Neural cell (in vitro differentiated cells): ENCODE measurements at regions not wholly inside any gene's neighbourhood (a gene's known extent, or its start where the extent isn't known, plus 50 kb on each side); places are given as distances from the start of the nearest gene placed in this dataset.

ENCODE experiments used
- H2AFZ ChIP-seq: fragments of 200-600, 300-800 bp; sonication (generic), shearing (Covaris generic); 2 replicates; pipeline ENCODE4 v1.6.0; 2014; ENCODE audit warnings: low read depth, mild to moderate bottlenecking, antibody characterized with exemption, low read length, moderate library complexity
- H3F3A ChIP-seq: fragments of 200-600 bp; shearing (Covaris generic); 2 replicates; pipeline ENCODE4 v1.6.1; 2016; ENCODE audit warnings: mild to moderate bottlenecking, moderate library complexity, mixed read lengths, antibody characterized with exemption, low read length; ENCODE audit not compliant: insufficient read depth, poor library complexity, severe bottlenecking
- H3K27ac ChIP-seq: fragments of 200-600, 300-800 bp; sonication (generic), shearing (Covaris generic); 2 replicates; pipeline ENCODE4 v1.5.1; 2014; ENCODE audit warnings: mild to moderate bottlenecking, low read length, moderate library complexity
- H3K27me3 ChIP-seq: fragments of 300-800, 200-600 bp; sonication (generic), shearing (Covaris generic); 2 replicates; pipeline ENCODE4 v1.6.0; 2014; ENCODE audit warnings: mild to moderate bottlenecking, low read depth, low read length, moderate library complexity; ENCODE audit not compliant: insufficient read depth
- H3K36me3 ChIP-seq: fragments of 300-800, 200-600 bp; sonication (generic), shearing (Covaris generic); 2 replicates; pipeline ENCODE4 v1.5.1; 2014; ENCODE audit warnings: mild to moderate bottlenecking, antibody characterized with exemption, low read length, moderate library complexity; ENCODE audit not compliant: insufficient read depth
- H3K4me2 ChIP-seq: fragments of 300-800, 200-600 bp; sonication (generic), shearing (Covaris generic); 2 replicates; pipeline ENCODE4 v1.6.0; 2014; ENCODE audit warnings: mild to moderate bottlenecking, low read length
- H3K4me3 ChIP-seq: fragments of 300-800, 200-600 bp; sonication (generic), shearing (Covaris generic); 2 replicates; pipeline ENCODE4 v1.5.1; 2014; ENCODE audit warnings: mild to moderate bottlenecking, low read length, moderate library complexity
- H3K79me2 ChIP-seq: fragments of 200-600 bp; shearing (Covaris generic); replicated peaks from 2 replicates; pipeline ENCODE4 v1.6.0; 2014; ENCODE audit warnings: mild to moderate bottlenecking, low read length, moderate library complexity; ENCODE audit not compliant: insufficient read depth
- H3K9ac ChIP-seq: fragments of 300-800, 200-600 bp; sonication (generic), shearing (Covaris generic); 2 replicates; pipeline ENCODE4 v1.6.1; 2016; ENCODE audit warnings: mild to moderate bottlenecking, low read length, mixed read lengths
- H3K9me2 ChIP-seq: fragments of 200-600 bp; shearing (Covaris generic); 2 replicates; pipeline ENCODE4 v1.6.1; 2016; ENCODE audit warnings: mild to moderate bottlenecking, low read length, mixed read lengths; ENCODE audit not compliant: insufficient read depth
- H3K9me3 ChIP-seq: fragments of 200-600, 300-800 bp; sonication (generic), shearing (Covaris generic); 2 replicates; pipeline ENCODE4 v1.6.1; 2016; ENCODE audit warnings: mild to moderate bottlenecking, mixed run types, low read length, moderate library complexity, mixed read lengths
- H4K20me1 ChIP-seq: fragments of 200-600 bp; shearing (Covaris generic); 2 replicates; pipeline ENCODE4 v1.6.1; 2016; ENCODE audit warnings: mild to moderate bottlenecking, mixed run types; ENCODE audit not compliant: insufficient read depth
- EP300 ChIP-seq: fragments of 450-650 bp; conservative IDR thresholded peaks from 2 replicates; pipeline ENCODE4 v1.6.1; 2014; ENCODE audit warnings: antibody characterized with exemption, mild to moderate bottlenecking, moderate library complexity; ENCODE audit not compliant: poor library complexity, severe bottlenecking
- EZH2 ChIP-seq: fragments of 200-600, 300-800 bp; shearing (Covaris generic), sonication (generic); IDR thresholded peaks from 2 replicates; pipeline ENCODE4 v1.6.1; 2014; ENCODE audit warnings: antibody characterized with exemption, low read length, borderline replicate concordance, mild to moderate bottlenecking; ENCODE audit not compliant: insufficient read depth, poor library complexity, severe bottlenecking
- MXI1 ChIP-seq: fragments of 450-650 bp; conservative IDR thresholded peaks from 2 replicates; pipeline ENCODE4 v1.6.1; 2014; ENCODE audit warnings: antibody characterized with exemption, mild to moderate bottlenecking; ENCODE audit not compliant: poor library complexity, severe bottlenecking
- POLR2AphosphoS5 ChIP-seq: IDR thresholded peaks from 2 replicates; pipeline ENCODE4 v1.6.1; 2012
- RAD21 ChIP-seq: fragments of 450-650 bp; conservative IDR thresholded peaks from 2 replicates; pipeline ENCODE4 v1.6.1; 2014; ENCODE audit warnings: antibody characterized with exemption, mild to moderate bottlenecking, moderate library complexity
- REST ChIP-seq: IDR thresholded peaks from 2 replicates; pipeline ENCODE4 v1.6.1; 2012; ENCODE audit warnings: borderline replicate concordance
- SMC3 ChIP-seq: fragments of 450-650 bp; conservative IDR thresholded peaks from 2 replicates; pipeline ENCODE4 v1.6.1; 2014; ENCODE audit warnings: antibody characterized with exemption, mild to moderate bottlenecking, moderate library complexity; ENCODE audit not compliant: poor library complexity
- TAF1 ChIP-seq: IDR thresholded peaks from 2 replicates; pipeline ENCODE4 v1.6.1; 2012; ENCODE audit warnings: low read depth
- TF ChIP-seq, protein P1 (sequence below): fragments of 450-650 bp; IDR thresholded peaks from 2 replicates; pipeline ENCODE4 v1.5.1; 2014; ENCODE audit warnings: antibody characterized with exemption, mild to moderate bottlenecking, moderate library complexity; ENCODE audit not compliant: poor library complexity, severe bottlenecking

- no peaks in the 10 kb centered on the region for H3F3A ChIP-seq
- H3K79me2 ChIP-seq = no peaks in the 10 kb centered on the region
- H3K9me2 ChIP-seq = no peaks in the 10 kb centered on the region
- TF ChIP-seq TAF1 (no peak), MXI1 (no peak), POLR2AphosphoS5 (no peak), RAD21 (no peak)
- H3K27me3 ChIP-seq = no peaks in the 10 kb centered on the region
- no peak overlapping the region for H3K4me3 ChIP-seq
- no peaks in the 10 kb centered on the region for H3K9me3 ChIP-seq
- H3K4me2 ChIP-seq = no peak overlapping the region
- H3K27ac ChIP-seq = no peak overlapping the region
- no peaks in the 10 kb centered on the region for H3K36me3 ChIP-seq
- H4K20me1 ChIP-seq = no peaks in the 10 kb centered on the region
- no peak overlapping the region for H2AFZ ChIP-seq
- no peak overlapping the region for H3K9ac ChIP-seq
Measured at GRCh38 chr5:123885081-123885480, 373.1 kb downstream of the CSNK1G3 start.

GRCh38 chr5:123882965-123883345, 371.0 kb downstream of the CSNK1G3 start:
- Histone ChIP-seq H3K9me3 (no peaks in the 10 kb centered on the region), H3K27ac (no peak overlapping the region), H3K4me3 (no peak overlapping the region), H2AFZ (no peak overlapping the region), H3K9me2 (no peaks in the 10 kb centered on the region), H3K4me2 (no peak overlapping the region), H3K79me2 (no peaks in the 10 kb centered on the region), H4K20me1 (no peaks in the 10 kb centered on the region), H3K9ac (no peak overlapping the region), H3F3A (no peaks in the 10 kb centered on the region), H3K27me3 (no peaks in the 10 kb centered on the region), H3K36me3 (no peaks in the 10 kb centered on the region)
- TF ChIP-seq TAF1 (no peak), POLR2AphosphoS5 (no peak), EZH2 (no peak), REST (no peak), SMC3 (no peak), EP300 (no peak), MXI1 (no peak), RAD21 (no peak)
- TF ChIP-seq, protein P1, sequence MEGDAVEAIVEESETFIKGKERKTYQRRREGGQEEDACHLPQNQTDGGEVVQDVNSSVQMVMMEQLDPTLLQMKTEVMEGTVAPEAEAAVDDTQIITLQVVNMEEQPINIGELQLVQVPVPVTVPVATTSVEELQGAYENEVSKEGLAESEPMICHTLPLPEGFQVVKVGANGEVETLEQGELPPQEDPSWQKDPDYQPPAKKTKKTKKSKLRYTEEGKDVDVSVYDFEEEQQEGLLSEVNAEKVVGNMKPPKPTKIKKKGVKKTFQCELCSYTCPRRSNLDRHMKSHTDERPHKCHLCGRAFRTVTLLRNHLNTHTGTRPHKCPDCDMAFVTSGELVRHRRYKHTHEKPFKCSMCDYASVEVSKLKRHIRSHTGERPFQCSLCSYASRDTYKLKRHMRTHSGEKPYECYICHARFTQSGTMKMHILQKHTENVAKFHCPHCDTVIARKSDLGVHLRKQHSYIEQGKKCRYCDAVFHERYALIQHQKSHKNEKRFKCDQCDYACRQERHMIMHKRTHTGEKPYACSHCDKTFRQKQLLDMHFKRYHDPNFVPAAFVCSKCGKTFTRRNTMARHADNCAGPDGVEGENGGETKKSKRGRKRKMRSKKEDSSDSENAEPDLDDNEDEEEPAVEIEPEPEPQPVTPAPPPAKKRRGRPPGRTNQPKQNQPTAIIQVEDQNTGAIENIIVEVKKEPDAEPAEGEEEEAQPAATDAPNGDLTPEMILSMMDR = no peak

GRCh38 chr5:123882319-123882964, 370.5 kb downstream of the CSNK1G3 start:
- H3F3A ChIP-seq = no peaks in the 10 kb centered on the region
- TF ChIP-seq MXI1 = no peak
- TF ChIP-seq EP300 = no peak
- H3K79me2 ChIP-seq = no peaks in the 10 kb centered on the region
- no peak overlapping the region for H3K4me2 ChIP-seq
- H3K4me3 ChIP-seq = no peak overlapping the region
- H2AFZ ChIP-seq = no peak overlapping the region
- H3K9ac ChIP-seq = no peak overlapping the region
- H3K9me3 ChIP-seq = no peaks in the 10 kb centered on the region
- H4K20me1 ChIP-seq = no peaks in the 10 kb centered on the region
- no peaks in the 10 kb centered on the region for H3K27me3 ChIP-seq
- H3K36me3 ChIP-seq = no peaks in the 10 kb centered on the region
- no peak overlapping the region for H3K27ac ChIP-seq
- no peaks in the 10 kb centered on the region for H3K9me2 ChIP-seq
